Naive thymus-derived CD8-positive, alpha-beta T cell (primary cell): ENCODE measurements at regions not wholly inside any gene's neighbourhood (a gene's known extent, or its start where the extent isn't known, plus 50 kb on each side); places are given as distances from the start of the nearest gene placed in this dataset.

ENCODE experiments used
- ATAC-seq, 2 donors: fragments of 150-1000 bp; cut with Tn5 transposase in 1 of 2; sonication (Bioruptor Pico), chemical (Tn5 transposase) in 1 of 2; 1 replicate in 1 of 2; 2 replicates in 1 of 2; pipeline ENCODE4 v1.10.0; 2021; ENCODE audit warnings: mild to moderate bottlenecking in 2 of 2, moderate library complexity in 2 of 2
- POLR2A ChIA-PET: fragments of 350-600 bp; sonication (Branson Sonifier 250); formaldehyde crosslinking; loops from one replicate; lab custom pipeline; 2021; ENCODE audit warnings: antibody characterized with exemption; lab: Charles Lee
- DNase-seq, 10 donors: peaks; one replicate each; pipeline versions ENCODE4 v3.0.0 to v3.0.0-alpha.2; 2020 to 2022
- H3K27ac Mint-ChIP-seq, 10 donors: one replicate each; pipeline ENCODE4 v1.8.0; 2020 to 2022; ENCODE audit warnings: mild to moderate bottlenecking in 10 of 10, mixed read lengths in 10 of 10, moderate library complexity in 4 of 10, inconsistent platforms in 1 of 10
- H3K27me3 Mint-ChIP-seq, 5 donors: one replicate each; pipeline ENCODE4 v1.8.0; 2021 to 2022; ENCODE audit warnings: mixed read lengths in 5 of 5
- H3K36me3 Mint-ChIP-seq, 3 donors: one replicate each; pipeline ENCODE4 v1.8.0; 2020 to 2022; ENCODE audit warnings: mixed read lengths in 3 of 3, mild to moderate bottlenecking in 2 of 3, inconsistent platforms in 1 of 3
- H3K4me1 Mint-ChIP-seq, 4 donors: one replicate each; pipeline ENCODE4 v1.8.0; 2021 to 2022; ENCODE audit warnings: mixed read lengths in 4 of 4
- H3K4me3 Mint-ChIP-seq, 10 donors: one replicate each; pipeline ENCODE4 v1.8.0; 2020 to 2022; ENCODE audit warnings: mild to moderate bottlenecking in 10 of 10, mixed read lengths in 10 of 10, moderate library complexity in 6 of 10, inconsistent platforms in 1 of 10
- H3K9me3 Mint-ChIP-seq, 9 donors: one replicate each; pipeline ENCODE4 v1.8.0; 2020 to 2022; ENCODE audit warnings: mixed read lengths in 9 of 9, mild to moderate bottlenecking in 3 of 9, inconsistent platforms in 1 of 9, moderate library complexity in 1 of 9

DNA sequence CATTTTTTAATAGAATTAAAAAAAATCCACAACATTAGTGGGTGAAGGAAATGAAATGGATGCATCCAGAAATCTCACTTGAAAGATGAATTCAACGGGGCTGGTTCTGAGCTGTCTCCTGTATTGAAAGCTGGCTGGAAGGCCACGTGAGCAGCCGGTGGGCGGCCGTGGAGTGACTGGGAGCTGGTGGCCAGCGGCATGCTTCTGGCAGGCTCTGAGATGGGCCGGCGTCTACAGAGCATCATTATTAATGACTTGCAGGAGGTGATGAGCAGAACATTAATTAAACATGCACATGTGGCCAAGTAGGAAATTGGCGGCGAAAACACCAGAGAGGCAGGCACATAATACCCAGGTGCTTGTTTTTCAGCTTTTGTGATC, 115.6 kb upstream of the LMO4 start:
- POLR2A ChIA-PET, result no interaction called here
- Mint-ChIP-seq H3K4me1 (no peaks in the 10 kb centered on the region), H3K36me3 (peaks cover 0 to 12% (median 3%) of the 10 kb centered on the region in 3 donors), H3K27me3 (peaks cover 3 to 31% (median 4%) of the 10 kb centered on the region in 5 donors), H3K27ac (no peak overlapping the region), H3K4me3 (no peak overlapping the region), H3K9me3 (peaks cover 0 to 19% (median 5%) of the 10 kb centered on the region in 9 donors)
- no peak for DNase-seq
- no peak for ATAC-seq

DNA sequence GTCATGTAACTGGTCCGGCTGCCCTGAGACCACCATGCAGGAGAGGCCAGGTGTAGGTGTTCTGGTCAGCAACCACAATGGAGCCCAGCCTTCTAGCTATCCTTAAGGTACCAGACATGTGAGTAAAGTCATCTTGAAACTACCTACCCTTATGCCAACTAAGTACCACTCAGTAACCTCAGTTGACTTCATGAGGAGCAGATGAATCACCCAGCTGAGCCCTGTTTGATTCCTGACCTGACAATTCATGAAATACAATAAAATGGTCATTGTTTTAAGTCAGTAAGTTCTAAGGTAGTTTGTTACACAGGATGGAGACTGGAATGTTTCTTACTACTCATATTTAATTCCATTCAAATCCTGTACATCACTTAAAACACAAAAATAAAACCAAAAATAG, 113.1 kb upstream of the LMO4 start:
- H3K4me1 Mint-ChIP-seq, result peaks cover 0 to 3% (median 0%) of the 10 kb centered on the region in 4 donors
- H3K36me3 Mint-ChIP-seq, result peaks cover 0 to 12% (median 3%) of the 10 kb centered on the region in 3 donors
- POLR2A ChIA-PET, result no interaction called here
- H3K4me3 Mint-ChIP-seq, result no peak overlapping the region
- no peak for ATAC-seq
- H3K9me3 Mint-ChIP-seq, result peaks cover 0 to 19% (median 5%) of the 10 kb centered on the region in 9 donors
- H3K27ac Mint-ChIP-seq, result no peak overlapping the region
- no peak for DNase-seq
- peaks cover 0 to 16% (median 2%) of the 10 kb centered on the region in 5 donors for H3K27me3 Mint-ChIP-seq

GRCh38 chr1:87218618-87219017, 110.1 kb upstream of the LMO4 start:
- peaks cover 0 to 24% (median 5%) of the 10 kb centered on the region in 9 donors for H3K9me3 Mint-ChIP-seq
- peaks cover 0 to 3% (median 0%) of the 10 kb centered on the region in 4 donors for H3K4me1 Mint-ChIP-seq
- H3K27me3 Mint-ChIP-seq, result peaks cover 0 to 4% (median 0%) of the 10 kb centered on the region in 5 donors
- ATAC-seq, result no peak
- no peak overlapping the region for H3K27ac Mint-ChIP-seq
- H3K4me3 Mint-ChIP-seq, result no peak overlapping the region
- H3K36me3 Mint-ChIP-seq, result peaks cover 0 to 12% (median 3%) of the 10 kb centered on the region in 3 donors
- POLR2A ChIA-PET, result no interaction called here
- no peak for DNase-seq

DNA sequence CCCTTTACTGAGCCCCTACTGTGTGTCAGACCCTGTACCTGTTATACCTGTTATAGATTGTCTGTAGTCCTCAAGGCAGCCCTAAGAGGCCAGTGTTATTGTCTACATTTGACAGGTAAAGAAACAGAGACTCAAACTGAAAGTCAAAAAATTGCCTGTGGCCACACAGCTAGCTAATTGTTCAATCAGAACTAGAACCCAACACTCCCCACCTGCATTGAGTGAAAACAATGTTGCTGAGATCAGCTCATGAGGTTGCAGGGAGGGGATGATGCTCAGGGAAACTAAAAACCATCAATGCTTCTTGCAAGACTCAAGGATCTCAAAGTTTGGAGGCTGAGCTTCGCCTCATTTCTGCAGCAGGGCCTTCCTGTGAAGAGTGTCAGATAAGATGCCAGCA, 109.5 kb upstream of the LMO4 start:
- ATAC-seq (no peak), DNase-seq (no peak)
- no peak overlapping the region for H3K27ac Mint-ChIP-seq
- H3K36me3 Mint-ChIP-seq, result peaks cover 0 to 12% (median 3%) of the 10 kb centered on the region in 3 donors
- peaks cover 0 to 3% (median 0%) of the 10 kb centered on the region in 4 donors for H3K4me1 Mint-ChIP-seq
- no peak overlapping the region for H3K4me3 Mint-ChIP-seq
- peaks cover 0 to 27% (median 7%) of the 10 kb centered on the region in 9 donors for H3K9me3 Mint-ChIP-seq
- peaks cover 0 to 4% (median 0%) of the 10 kb centered on the region in 5 donors for H3K27me3 Mint-ChIP-seq
- POLR2A ChIA-PET, result no interaction called here

GRCh38 chr1:87219626-87220025, 109.1 kb upstream of the LMO4 start:
- POLR2A ChIA-PET, result no interaction called here
- DNase-seq (no peak), ATAC-seq (no peak)
- H3K4me1 Mint-ChIP-seq, result peaks cover 0 to 3% (median 0%) of the 10 kb centered on the region in 4 donors
- peaks cover 0 to 4% (median 0%) of the 10 kb centered on the region in 5 donors for H3K27me3 Mint-ChIP-seq
- no peak overlapping the region for H3K27ac Mint-ChIP-seq
- peaks cover 0 to 27% (median 7%) of the 10 kb centered on the region in 9 donors for H3K9me3 Mint-ChIP-seq
- peaks cover 0 to 12% (median 3%) of the 10 kb centered on the region in 3 donors for H3K36me3 Mint-ChIP-seq
- H3K4me3 Mint-ChIP-seq, result no peak overlapping the region

DNA sequence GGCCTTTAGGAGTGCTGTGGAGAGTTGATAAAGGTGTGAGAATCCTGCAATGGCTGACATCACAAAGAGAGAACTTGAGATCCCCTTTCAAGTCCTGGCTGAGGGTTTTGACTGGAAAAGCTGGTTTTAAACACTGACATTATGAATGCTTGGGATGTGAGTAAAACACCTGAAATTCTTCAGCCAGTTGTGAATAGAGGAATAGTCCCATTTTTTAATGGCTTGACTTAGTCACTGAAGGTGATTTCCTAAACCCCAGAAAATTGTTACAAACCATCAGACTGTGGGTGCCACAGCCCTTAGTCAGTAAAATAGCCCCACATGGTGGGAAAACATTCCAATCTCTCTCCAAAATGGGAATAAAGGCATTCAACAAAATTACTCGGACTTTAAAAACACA, 107.7 kb upstream of the LMO4 start:
- Mint-ChIP-seq H3K4me3 (no peak overlapping the region), H3K36me3 (peaks cover 0 to 2% (median 0%) of the 10 kb centered on the region in 3 donors), H3K27me3 (peaks cover 0 to 4% (median 0%) of the 10 kb centered on the region in 5 donors), H3K9me3 (peaks cover 0 to 13% (median 4%) of the 10 kb centered on the region in 9 donors), H3K4me1 (peaks cover 0 to 3% (median under 1%) of the 10 kb centered on the region in 4 donors), H3K27ac (no peak overlapping the region)
- ATAC-seq (no peak), DNase-seq (no peak)
- POLR2A ChIA-PET, result no interaction called here

- ATAC-seq (no peak), DNase-seq (no peak)
- POLR2A ChIA-PET, result no interaction called here
- H3K9me3 Mint-ChIP-seq, result peaks cover 0 to 8% (median 0%) of the 10 kb centered on the region in 9 donors
- H3K27ac Mint-ChIP-seq, result no peak overlapping the region
- peaks cover 0 to 7% (median 2%) of the 10 kb centered on the region in 4 donors for H3K4me1 Mint-ChIP-seq
- H3K27me3 Mint-ChIP-seq, result peaks cover 0 to 4% (median 0%) of the 10 kb centered on the region in 5 donors
- no peaks in the 10 kb centered on the region for H3K36me3 Mint-ChIP-seq
- no peak overlapping the region for H3K4me3 Mint-ChIP-seq
Observed at GRCh38 chr1:87224201-87224600, 104.5 kb upstream of the LMO4 start.

GRCh38 chr1:87225171-87225570, 103.5 kb upstream of the LMO4 start:
- H3K36me3 Mint-ChIP-seq, result no peaks in the 10 kb centered on the region
- no peak overlapping the region for H3K4me3 Mint-ChIP-seq
- no peak overlapping the region for H3K27ac Mint-ChIP-seq
- peaks cover 0 to 7% (median 0%) of the 10 kb centered on the region in 4 donors for H3K4me1 Mint-ChIP-seq
- peaks cover 0 to 8% (median 0%) of the 10 kb centered on the region in 9 donors for H3K9me3 Mint-ChIP-seq
- DNase-seq, result no peak
- no peak for ATAC-seq
- POLR2A ChIA-PET, result no interaction called here
- H3K27me3 Mint-ChIP-seq, result no peaks in the 10 kb centered on the region

GRCh38 chr1:87226341-87226760, 102.3 kb upstream of the LMO4 start:
- no peak overlapping the region for H3K27ac Mint-ChIP-seq
- ATAC-seq (no peak), DNase-seq (no peak)
- H3K4me1 Mint-ChIP-seq, result peaks cover 0 to 7% (median 0%) of the 10 kb centered on the region in 4 donors
- H3K36me3 Mint-ChIP-seq, result no peaks in the 10 kb centered on the region
- POLR2A ChIA-PET, result no interaction called here
- no peak overlapping the region for H3K4me3 Mint-ChIP-seq
- H3K27me3 Mint-ChIP-seq, result no peaks in the 10 kb centered on the region
- H3K9me3 Mint-ChIP-seq, result peaks cover 0 to 8% (median 0%) of the 10 kb centered on the region in 9 donors

DNA sequence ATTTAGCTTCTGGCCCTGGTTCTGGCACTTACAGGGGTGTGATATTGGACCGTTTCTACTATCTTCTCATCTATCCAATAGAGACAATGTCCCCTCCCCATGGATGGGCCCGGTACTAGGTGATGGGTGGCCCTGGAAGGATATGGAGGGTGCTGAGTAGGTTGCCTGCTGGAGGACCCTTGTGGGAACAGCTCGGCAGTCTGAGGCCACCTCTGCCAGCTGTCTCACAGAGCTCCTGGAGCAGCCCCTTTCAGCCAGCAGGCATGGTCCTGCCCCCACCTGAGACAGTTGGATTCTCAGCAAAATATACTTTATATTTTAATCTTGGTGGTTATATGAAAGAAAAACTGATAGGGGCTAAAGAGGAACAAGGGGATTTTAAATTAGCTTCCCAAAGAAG, 101.0 kb upstream of the LMO4 start:
- POLR2A ChIA-PET, result no interaction called here
- Mint-ChIP-seq H3K27ac (no peak overlapping the region), H3K4me1 (peaks cover 0 to 7% (median 0%) of the 10 kb centered on the region in 4 donors), H3K4me3 (no peak overlapping the region), H3K27me3 (no peaks in the 10 kb centered on the region), H3K9me3 (peaks cover 0 to 8% (median 0%) of the 10 kb centered on the region in 9 donors), H3K36me3 (no peaks in the 10 kb centered on the region)
- no peak for DNase-seq
- ATAC-seq, result no peak

- H3K27ac Mint-ChIP-seq, result no peak overlapping the region
- DNase-seq, result no peak
- H3K4me3 Mint-ChIP-seq, result no peak overlapping the region
- H3K36me3 Mint-ChIP-seq, result no peaks in the 10 kb centered on the region
- ATAC-seq, result no peak
- H3K9me3 Mint-ChIP-seq, result no peaks in the 10 kb centered on the region
- H3K4me1 Mint-ChIP-seq, result peaks cover 0 to 7% (median 0%) of the 10 kb centered on the region in 4 donors
- peaks cover 0 to 2% (median 0%) of the 10 kb centered on the region in 5 donors for H3K27me3 Mint-ChIP-seq
- POLR2A ChIA-PET, result no interaction called here
Observed at GRCh38 chr1:87230501-87230900, 98.2 kb upstream of the LMO4 start.

DNA sequence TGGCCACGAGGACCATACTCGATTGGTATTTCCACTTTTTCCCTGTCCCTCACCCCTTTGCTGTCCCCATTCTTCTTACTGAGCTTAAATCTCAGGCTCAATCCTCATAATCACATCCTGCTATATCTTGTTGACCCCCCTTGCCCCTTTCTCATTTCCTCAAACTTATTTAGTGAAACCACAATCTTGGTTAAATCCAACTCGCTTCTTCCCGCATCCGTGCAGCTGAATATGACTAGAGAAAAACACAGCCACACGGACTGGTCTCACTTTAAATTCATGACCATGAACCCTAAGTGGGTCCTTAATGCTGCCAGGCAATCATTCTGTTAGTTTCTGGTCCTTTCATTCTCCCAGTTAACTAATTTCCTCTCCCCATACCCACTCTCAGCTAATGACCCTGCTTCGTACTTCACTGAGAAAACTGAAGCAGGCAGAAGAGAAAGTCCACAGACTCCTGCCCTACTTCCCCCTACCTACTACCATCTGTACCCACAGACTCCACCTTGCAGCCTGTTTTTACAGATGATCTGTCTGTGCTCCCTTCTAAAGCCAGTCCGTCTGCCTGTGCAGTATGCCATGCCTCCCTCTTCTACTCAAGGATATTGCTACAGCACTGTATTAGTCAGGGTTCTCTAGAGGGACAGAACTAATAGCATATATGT, 96.8 kb upstream of the LMO4 start:
- Mint-ChIP-seq H3K4me3 (no peak overlapping the region), H3K4me1 (no peaks in the 10 kb centered on the region), H3K36me3 (no peaks in the 10 kb centered on the region), H3K27me3 (peaks cover 0 to 8% (median 0%) of the 10 kb centered on the region in 5 donors), H3K27ac (no peak overlapping the region), H3K9me3 (no peaks in the 10 kb centered on the region)
- ATAC-seq (no peak), DNase-seq (no peak)
- POLR2A ChIA-PET, result no interaction called here

DNA sequence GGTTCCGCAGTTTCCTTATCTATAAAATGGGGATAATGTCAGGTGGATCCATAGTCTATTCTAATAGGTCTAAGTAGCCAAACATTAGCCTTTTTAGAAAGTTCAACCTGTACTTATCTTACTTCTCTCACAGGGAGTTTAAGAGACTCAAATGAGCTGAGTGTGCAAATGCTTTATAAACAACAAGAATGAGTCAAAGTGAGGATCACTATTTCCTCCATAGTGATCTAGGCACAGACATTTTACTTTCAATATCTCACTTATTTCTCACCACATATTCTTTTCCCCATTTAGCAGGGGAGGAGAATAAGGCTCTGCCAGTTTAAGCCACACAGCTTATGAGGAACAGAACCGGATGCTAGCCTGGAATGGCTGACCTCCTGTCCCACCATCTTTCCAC, 92.1 kb upstream of the LMO4 start:
- Mint-ChIP-seq H3K36me3 (no peaks in the 10 kb centered on the region), H3K9me3 (no peaks in the 10 kb centered on the region)

More for the DNA sequence above, 92.1 kb upstream of the LMO4 start:
- DNase-seq (no peak), ATAC-seq (no peak)
- POLR2A ChIA-PET, result no interaction called here
- Mint-ChIP-seq H3K4me3 (no peak overlapping the region), H3K27ac (no peak overlapping the region), H3K27me3 (peaks cover 0 to 15% (median 7%) of the 10 kb centered on the region in 5 donors), H3K4me1 (no peaks in the 10 kb centered on the region)
